A549 (cell line): ENCODE measurements at regions not wholly inside any gene's neighbourhood (a gene's known extent, or its start where the extent isn't known, plus 50 kb on each side); places are given as distances from the start of the nearest gene placed in this dataset.

Experiments used
- ATAC-seq, 2 experiments: fragments of 200-7000 bp in 1 of 2; fragments of >200 bp in 1 of 2; cut with Nextera tagmentation in 1 of 2; cut with Tn5 transposase in 1 of 2; 3 replicates each; pipeline versions ENCODE4 v1.8.0 to v1.9.1; 2018 to 2020; ENCODE audit warnings: mild to moderate bottlenecking in 1 of 2, moderate library complexity in 1 of 2
- CTCF ChIA-PET: fragments of 300-600 bp; sonication (Branson Sonifier 250); formaldehyde crosslinking; extraction: SDS; loops from one replicate; lab custom pipeline; 2021; ENCODE audit warnings: antibody characterized with exemption, inconsistent platforms; lab: Yijun Ruan, JAX
- POLR2A ChIA-PET: fragments of 350-600 bp; formaldehyde crosslinking; extraction: SDS; loops from one replicate; lab custom pipeline; 2021; ENCODE audit warnings: antibody characterized with exemption, inconsistent platforms; lab: Yijun Ruan, JAX
- DNase-seq, 2 experiments: peaks; one replicate each; pipeline versions ENCODE4 v3.0.0 to v3.0.0-alpha.2; 2011 to 2016; ENCODE audit warnings: low read depth in 1 of 2, low spot score in 1 of 2
- FAIRE-seq: peaks from 2 replicates; lab custom pipeline; 2011; peaks lifted over from hg19 to GRCh38; lab: Jason Lieb, UNC
- H3K27ac ChIP-seq, 2 experiments: fragments of >200 bp; sonication (Bioruptor Twin); formaldehyde crosslinking; 3 replicates each; pipeline ENCODE4 v1.5.1; 2016 to 2017
- H3K4me1 ChIP-seq: fragments of >200 bp; sonication (Bioruptor Twin); formaldehyde crosslinking; 3 replicates; pipeline ENCODE4 v1.6.1; 2016
- H3K4me2 ChIP-seq: fragments of >200 bp; sonication (Bioruptor Twin); formaldehyde crosslinking; 3 replicates; pipeline ENCODE4 v1.6.1; 2016
- H3K4me3 ChIP-seq: fragments of >200 bp; sonication (Bioruptor Twin); formaldehyde crosslinking; 3 replicates; pipeline ENCODE4 v1.5.1; 2016
- H3K9me3 ChIP-seq: fragments of >200 bp; sonication (Bioruptor Twin); formaldehyde crosslinking; 3 replicates; pipeline ENCODE4 v1.6.1; 2016
- ATOH8 ChIP-seq: fragments of 250-450 bp; sonication (Bioruptor Pico); IDR thresholded peaks from 2 replicates; pipeline ENCODE4 v1.5.0; 2020; ENCODE audit warnings: low read depth, mild to moderate bottlenecking, moderate library complexity
- CBX2 ChIP-seq: fragments of 200-600 bp; sonication (generic); IDR thresholded peaks from 2 replicates; pipeline ENCODE4 v1.6.1; 2016; ENCODE audit warnings: low read depth, mild to moderate bottlenecking, borderline replicate concordance
- CBX8 ChIP-seq: fragments of 200-600 bp; sonication (generic); IDR thresholded peaks from 2 replicates; pipeline ENCODE4 v1.6.1; 2016
- ELK1 ChIP-seq: fragments of 150-350 bp; IDR thresholded peaks from 2 replicates; pipeline ENCODE4 v1.6.1; 2014; ENCODE audit warnings: low read depth, mild to moderate bottlenecking, low read length
- EP300 ChIP-seq, 2 experiments: fragments of >200 bp; sonication (Bioruptor Twin); formaldehyde crosslinking; IDR thresholded peaks; 2 replicates in 1 of 2; 3 replicates in 1 of 2; pipeline ENCODE4 v1.6.1; 2016 to 2017
- ESRRA ChIP-seq: fragments of 150-350 bp; IDR thresholded peaks from 2 replicates; pipeline ENCODE4 v1.6.1; 2014; ENCODE audit warnings: mild to moderate bottlenecking, low read length, borderline replicate concordance
- FOSL2 ChIP-seq, 2 experiments: fragments of 450-650 bp in 1 of 2; fragments of >200 bp in 1 of 2; sonication (Bioruptor Twin) in 1 of 2; formaldehyde crosslinking; IDR thresholded peaks; 2 replicates each; pipeline versions ENCODE4 v1.5.0 to v1.6.1; 2016 to 2020; ENCODE audit warnings: mild to moderate bottlenecking in 1 of 2, moderate library complexity in 1 of 2
- GATA3 ChIP-seq: IDR thresholded peaks from 2 replicates; pipeline ENCODE4 v1.6.1; 2012; ENCODE audit warnings: borderline replicate concordance
- HES2 ChIP-seq: fragments of >200 bp; sonication (Bioruptor Twin); formaldehyde crosslinking; IDR thresholded peaks from 2 replicates; pipeline ENCODE4 v1.6.1; 2016
- JUN ChIP-seq, 2 experiments: fragments of >200 bp; sonication (Bioruptor Twin); formaldehyde crosslinking; IDR thresholded peaks; 2 replicates in 1 of 2; 3 replicates in 1 of 2; pipeline ENCODE4 v1.6.1; 2016 to 2017
- JUNB ChIP-seq: fragments of >200 bp; sonication (Bioruptor Twin); formaldehyde crosslinking; IDR thresholded peaks from 2 replicates; pipeline ENCODE4 v1.6.1; 2016
- KDM1A ChIP-seq: fragments of 200-600 bp; sonication (generic); IDR thresholded peaks from 2 replicates; pipeline ENCODE4 v1.6.1; 2016; ENCODE audit warnings: low read depth, mild to moderate bottlenecking
- MAFK ChIP-seq: fragments of 450-650 bp; IDR thresholded peaks from 2 replicates; pipeline ENCODE4 v1.6.1; 2014; ENCODE audit not compliant: partially characterized antibody
- MAX ChIP-seq: IDR thresholded peaks from 2 replicates; pipeline ENCODE4 v1.6.1; 2012
- MAZ ChIP-seq: fragments of 150-350 bp; IDR thresholded peaks from 2 replicates; pipeline ENCODE4 v1.6.1; 2014; ENCODE audit warnings: antibody characterized with exemption, low read depth, low read length, borderline replicate concordance
- NFE2L2 ChIP-seq: fragments of 150-350 bp; conservative IDR thresholded peaks from 2 replicates; pipeline ENCODE4 v1.6.1; 2014; ENCODE audit warnings: low read length
- NR3C1 ChIP-seq: fragments of >200 bp; sonication (Bioruptor Twin); formaldehyde crosslinking; IDR thresholded peaks from 3 replicates; pipeline ENCODE4 v1.6.1; 2017
- PBX3 ChIP-seq: IDR thresholded peaks from 2 replicates; pipeline ENCODE4 v1.6.1; 2012
- SREBF2 ChIP-seq: fragments of 450-650 bp; IDR thresholded peaks from 2 replicates; pipeline ENCODE4 v1.6.1; 2014; ENCODE audit warnings: mild to moderate bottlenecking, moderate library complexity
- TP53 ChIP-seq: fragments of 250-450 bp; sonication (Bioruptor Pico); IDR thresholded peaks from 2 replicates; pipeline ENCODE4 v1.5.0; 2021; ENCODE audit warnings: mild to moderate bottlenecking, moderate library complexity
- ZFP36 ChIP-seq: fragments of 450-650 bp; IDR thresholded peaks from 2 replicates; pipeline ENCODE4 v1.6.1; 2014; ENCODE audit warnings: borderline replicate concordance; ENCODE audit not compliant: partially characterized antibody
- ZNF302 ChIP-seq: fragments of 250-450 bp; sonication (Bioruptor Pico); IDR thresholded peaks from 2 replicates; pipeline ENCODE4 v1.9.0; 2021; ENCODE audit warnings: inconsistent platforms, mild to moderate bottlenecking, moderate library complexity
- ZSCAN20 ChIP-seq: fragments of 250-450 bp; sonication (Bioruptor Pico); IDR thresholded peaks from 2 replicates; pipeline ENCODE4 v1.8.0; 2022; ENCODE audit warnings: mild to moderate bottlenecking, moderate library complexity
- WGBS: methylation state at CpG from one replicate; pipeline ENCODE4 v1.1.6; 2017; ENCODE audit errors: missing lambda C conversion rate; 5-methylcytosine and 5-hydroxymethylcytosine counted together

GRCh38 chr7:155192961-155193640 is 104.6 kb upstream of the INSIG1 start:
- DNase-seq (no peak), FAIRE-seq (no peak), ATAC-seq (no peak)
- Histone ChIP-seq H3K4me2 (no peak overlapping the region), H3K4me3 (no peak overlapping the region), H3K4me1 (no peaks in the 10 kb centered on the region), H3K9me3 (no peaks in the 10 kb centered on the region), H3K27ac (no peak overlapping the region)
- WGBS = 76% methylated on average over 7 of the region's 11 CpGs
- ChIA-PET CTCF (interaction anchor here (0.6 to 6.5 kb wide), 6 partner anchors 9 to 266 kb away, joined by 3 to 68 read pairs (median 3); no protein-coding TSS in a partner anchor), POLR2A (no interaction called here)
- no peak for TF ChIP-seq KDM1A
- TF ChIP-seq SREBF2 = no peak
- TF ChIP-seq ELK1 = no peak
- no peak for TF ChIP-seq MAZ

- ChIA-PET POLR2A (interaction anchor here (0.6 kb wide), 1 partner anchor 302 kb away, joined by 4 read pairs; no protein-coding TSS in a partner anchor), CTCF (interaction anchor here (0.6 to 6.5 kb wide), 4 partner anchors 14 to 163 kb away, joined by 3 to 68 read pairs (median 4); no protein-coding TSS in a partner anchor)
- no peak for ATAC-seq
- no peak overlapping the region for H3K4me3 ChIP-seq
- TF ChIP-seq CBX2 = no peak
- no peak for TF ChIP-seq CBX8
- TF ChIP-seq ESRRA = no peak
- no peak for TF ChIP-seq MAX
- no peak for TF ChIP-seq JUN (IDR thresholded peaks at IDR 0.05)
- TF ChIP-seq JUNB = no peak
- no peak for TF ChIP-seq MAZ
- TF ChIP-seq ZFP36 = no peak
- TF ChIP-seq PBX3 = no peak
- no peak overlapping the region for H3K4me2 ChIP-seq
- no peak overlapping the region for H3K27ac ChIP-seq
- H3K4me1 ChIP-seq = peaks cover 3% of the 10 kb centered on the region; the same call in 1 of the 3 replicates
- H3K9me3 ChIP-seq = no peaks in the 10 kb centered on the region
- DNase-seq = no peak
- no peak for FAIRE-seq
- 48% methylated on average over 3 of the region's 3 CpGs for WGBS
Observed at GRCh38 chr7:155193716-155194115, 104.0 kb upstream of the INSIG1 start.

GRCh38 chr7:155194382-155195140 is 103.1 kb upstream of the INSIG1 start:
- DNase-seq (no peak), FAIRE-seq (no peak), ATAC-seq (no peak)
- Histone ChIP-seq H3K27ac (no peak overlapping the region), H3K4me3 (no peak overlapping the region), H3K9me3 (no peaks in the 10 kb centered on the region), H3K4me2 (no peak overlapping the region), H3K4me1 (peaks cover 12% of the 10 kb centered on the region; the same call in 1 of the 3 replicates)
- ChIA-PET CTCF (interaction anchor here (0.8 to 6.5 kb wide), 3 partner anchors 150 to 162 kb away, joined by 3 to 68 read pairs (median 3); no protein-coding TSS in a partner anchor), POLR2A (interaction anchor here (0.6 kb wide), 1 partner anchor 301 kb away, joined by 4 read pairs; no protein-coding TSS in a partner anchor)
- WGBS = 68% methylated on average over 12 of the region's 18 CpGs
- TF ChIP-seq EP300 (IDR thresholded peaks at IDR 0.05) (no peak), GATA3 (no peak), KDM1A (no peak), ATOH8 (no peak), JUN (IDR thresholded peaks at IDR 0.05) (no peak), HES2 (no peak), FOSL2 (IDR thresholded peaks at IDR 0.05) (no peak), FOSL2 (CRISPR knock-in tag; IDR thresholded peaks at IDR 0.05) (no peak), TP53 (CRISPR knock-in tag) (no peak), ESRRA (no peak), ZSCAN20 (no peak), NFE2L2 (no peak), ELK1 (no peak), MAFK (no peak), PBX3 (no peak), NR3C1 (no peak), ZNF302 (no peak)
